Fibroblast of skin of left quadriceps (primary cell): ENCODE measurements at regions not wholly inside any gene's neighbourhood (a gene's known extent, or its start where the extent isn't known, plus 50 kb on each side); places are given as distances from the start of the nearest gene placed in this dataset.

ENCODE experiments used
- DNase-seq, 2 experiments: peaks; one replicate each; pipeline ENCODE4 v3.0.0-alpha.2; 2013; ENCODE audit warnings: low read depth in 2 of 2

DNA sequence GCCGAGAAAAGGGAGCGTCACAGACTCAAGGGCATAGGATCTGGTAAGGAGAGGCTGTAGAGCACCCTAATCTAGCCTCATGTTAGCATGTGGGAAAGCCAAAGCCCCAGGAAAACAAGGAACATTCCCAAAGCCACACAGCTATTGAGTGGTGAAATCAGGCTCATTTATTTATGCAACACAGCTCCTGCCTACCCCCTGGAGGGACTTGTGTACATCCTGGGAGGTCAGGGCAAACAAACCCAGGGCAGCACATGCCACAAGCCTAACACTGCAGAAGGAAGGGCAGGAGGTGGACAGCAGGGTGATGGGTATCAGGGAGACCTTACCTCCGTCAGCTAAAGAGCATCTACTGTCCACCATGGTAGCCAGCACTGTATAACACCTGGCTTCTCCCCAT, 283.5 kb downstream of the RPLP1 start:
- no peak for DNase-seq

DNA sequence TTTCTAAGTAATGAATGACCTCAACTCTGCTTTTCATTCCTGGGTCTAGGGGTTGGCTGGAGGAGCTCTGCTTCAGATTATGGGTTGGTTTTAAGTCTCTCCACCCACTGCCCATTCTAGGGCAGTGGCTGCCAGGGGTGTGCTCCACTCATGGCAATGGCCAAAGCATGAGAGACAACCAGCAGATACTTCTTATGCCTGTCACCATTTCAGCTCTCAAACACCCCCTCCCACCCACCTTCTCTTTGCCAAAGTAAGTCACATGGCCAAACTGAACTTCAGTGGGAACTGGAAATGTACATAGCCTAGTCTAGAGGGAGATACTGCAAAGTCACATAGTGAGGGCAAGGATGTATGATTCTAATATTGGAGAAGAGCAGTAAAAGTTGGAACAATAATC, 285.3 kb downstream of the RPLP1 start:
- DNase-seq = no peak

DNA sequence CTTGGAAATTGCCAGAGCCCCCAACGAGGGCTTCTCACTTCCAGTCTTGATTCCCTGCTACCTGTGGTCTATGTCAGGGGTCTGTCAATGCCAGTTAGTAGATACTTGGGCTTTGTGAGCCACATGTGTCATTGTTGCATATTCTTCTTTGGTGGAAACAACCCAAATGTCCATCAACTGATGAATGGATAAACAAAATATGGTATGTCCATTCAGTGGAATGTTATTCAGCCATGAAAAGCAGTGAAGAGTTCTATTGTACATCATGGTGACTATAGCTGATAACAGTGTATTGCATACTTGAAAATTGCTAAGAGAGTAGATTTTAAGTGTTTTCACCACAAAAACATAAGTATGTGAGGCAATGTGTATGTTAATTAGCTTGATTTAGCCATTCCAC, 288.1 kb downstream of the RPLP1 start:
- DNase-seq = no peak

DNA sequence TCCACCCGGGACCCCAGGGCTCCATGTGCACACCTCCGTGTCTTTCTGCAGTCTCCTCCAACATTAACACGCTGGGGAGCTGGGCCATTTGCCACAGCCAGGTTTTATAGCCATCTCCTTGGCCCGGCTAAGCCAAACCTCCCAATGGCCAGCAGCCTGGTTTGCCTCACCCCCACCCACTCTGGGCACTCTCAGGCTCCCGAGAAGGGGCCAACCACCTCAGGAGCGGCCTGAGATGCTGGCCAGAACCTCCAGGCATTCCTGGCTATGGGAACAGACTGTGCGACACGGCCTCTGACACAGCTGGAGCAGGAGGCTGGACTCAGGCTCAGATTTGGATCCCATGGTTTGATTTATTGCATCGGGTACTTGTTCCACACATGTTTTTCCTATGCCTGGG, 289.7 kb downstream of the RPLP1 start:
- no peak for DNase-seq

DNA sequence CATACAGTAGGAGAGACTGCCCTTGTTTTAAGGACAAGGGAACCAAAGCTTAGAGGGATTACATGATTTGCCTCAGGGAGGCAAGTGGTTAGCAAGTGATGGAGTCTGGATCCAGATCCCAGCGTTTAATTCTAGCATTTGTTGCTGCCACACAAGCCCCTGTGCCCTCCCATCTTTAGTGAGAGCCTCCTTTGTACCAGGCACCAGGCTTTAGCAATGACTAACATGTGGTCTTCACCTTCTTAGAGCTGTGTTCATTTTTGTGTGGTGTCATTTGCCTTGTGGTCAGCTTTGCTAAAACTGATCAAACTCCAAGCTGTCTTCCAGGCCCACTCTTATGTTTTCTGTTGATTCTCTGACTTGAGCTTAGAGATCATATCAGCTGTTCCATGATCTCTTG, 290.5 kb downstream of the RPLP1 start:
- DNase-seq = no peak

DNA sequence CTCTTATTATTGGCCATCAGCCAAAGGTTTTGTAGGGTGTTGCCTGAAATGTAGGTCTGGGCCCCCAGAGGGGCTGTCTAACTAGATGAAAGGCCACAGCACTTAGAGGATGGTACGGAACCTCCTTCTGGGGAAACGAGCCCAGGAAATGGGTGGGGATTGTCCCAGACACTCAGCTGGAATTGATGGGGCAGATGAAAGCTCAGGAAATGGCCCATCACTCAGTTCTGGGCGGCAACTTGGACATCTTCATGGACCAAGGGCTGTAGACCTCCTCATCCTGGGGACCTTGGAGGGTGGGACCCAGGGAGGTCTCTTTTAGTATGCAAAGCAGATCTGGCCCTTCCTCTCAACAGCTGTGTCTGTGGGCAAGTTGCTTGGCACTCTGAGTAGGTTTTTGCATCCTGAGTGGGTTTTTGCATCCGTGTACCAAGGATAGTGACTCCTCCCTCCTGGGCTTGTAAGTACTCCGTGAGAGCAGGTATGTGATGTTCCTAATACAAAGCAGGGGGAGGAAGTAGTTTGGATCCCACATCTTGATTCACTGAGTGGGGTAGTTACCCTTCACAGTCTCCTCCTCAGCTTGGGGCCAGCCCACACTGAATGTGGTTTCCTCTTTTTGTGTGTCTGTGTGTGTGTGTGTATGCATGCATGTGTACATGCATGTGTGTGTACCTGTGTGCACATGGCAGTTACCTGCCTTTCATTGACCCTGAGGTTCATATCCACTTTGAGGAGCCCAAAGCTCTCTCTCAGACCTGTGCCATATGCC, 292.0 kb downstream of the RPLP1 start:
- DNase-seq = no peak

DNA sequence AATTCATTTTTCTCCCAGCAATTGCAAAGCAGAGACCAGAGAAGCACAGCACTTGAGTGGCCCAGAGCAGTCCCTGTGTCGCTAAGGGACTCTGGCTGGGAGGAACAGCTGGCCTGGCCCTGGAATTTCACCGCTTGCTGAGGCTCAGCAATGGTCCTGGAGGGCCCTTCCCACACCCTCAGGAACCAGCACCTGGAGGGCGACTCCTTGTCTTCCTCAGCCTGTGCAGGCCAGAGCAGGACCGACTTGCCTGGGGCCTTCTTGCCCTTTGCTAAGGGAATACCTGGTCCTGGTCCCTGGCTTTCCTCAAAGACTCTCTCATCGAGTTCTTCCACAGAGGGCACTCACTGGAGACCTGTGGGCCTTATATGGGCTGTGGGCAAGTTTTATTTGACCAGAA, 294.6 kb downstream of the RPLP1 start:
- no peak for DNase-seq

DNA sequence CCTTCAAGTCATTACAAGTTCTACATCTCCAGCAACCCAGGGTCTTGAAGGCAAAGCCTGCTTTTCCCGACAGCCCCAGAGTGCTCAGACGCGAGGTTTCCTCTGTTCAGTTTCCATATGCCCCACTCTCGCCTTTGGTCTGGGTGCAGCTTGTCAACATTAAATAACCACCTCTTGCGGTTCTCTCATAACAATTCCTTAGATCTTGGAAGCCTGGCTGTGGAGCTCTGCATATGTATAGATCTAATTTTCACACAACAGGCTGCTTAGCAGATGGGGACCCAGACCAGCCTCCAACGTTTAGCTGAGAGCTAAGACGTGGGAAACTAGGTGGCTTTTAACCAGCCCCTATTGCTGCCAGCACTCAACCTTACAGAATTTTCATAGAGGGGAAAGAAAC, 295.5 kb downstream of the RPLP1 start:
- DNase-seq = no peak

DNA sequence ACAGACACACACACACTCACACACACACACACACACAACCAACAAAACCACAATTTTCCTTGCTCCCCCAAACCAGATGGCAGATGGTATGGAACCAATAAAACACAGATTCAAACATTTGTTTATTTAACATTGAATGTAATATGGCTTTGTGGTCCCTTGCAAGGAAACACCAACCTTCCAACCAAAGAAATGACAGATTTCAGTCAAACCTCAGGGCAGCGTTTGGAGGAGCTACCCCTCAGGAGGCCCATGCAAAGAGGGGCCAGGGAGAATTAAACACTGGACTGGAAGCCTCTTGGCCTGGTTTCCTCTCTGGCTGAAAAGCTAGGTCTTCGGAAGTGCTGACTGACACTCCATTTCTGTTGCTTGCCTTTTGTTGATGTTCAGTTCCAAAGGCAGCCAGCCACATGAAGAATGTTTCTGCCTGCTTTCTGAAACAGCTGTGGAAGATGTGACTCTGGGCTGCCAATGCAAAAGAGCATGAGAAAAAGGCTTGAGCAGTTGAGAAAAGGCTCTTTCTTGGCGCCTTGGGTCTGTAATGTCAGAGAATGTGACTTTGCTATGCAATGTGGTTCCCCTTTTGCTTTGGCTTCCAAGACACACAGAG, 296.1 kb downstream of the RPLP1 start:
- no peak for DNase-seq

DNA sequence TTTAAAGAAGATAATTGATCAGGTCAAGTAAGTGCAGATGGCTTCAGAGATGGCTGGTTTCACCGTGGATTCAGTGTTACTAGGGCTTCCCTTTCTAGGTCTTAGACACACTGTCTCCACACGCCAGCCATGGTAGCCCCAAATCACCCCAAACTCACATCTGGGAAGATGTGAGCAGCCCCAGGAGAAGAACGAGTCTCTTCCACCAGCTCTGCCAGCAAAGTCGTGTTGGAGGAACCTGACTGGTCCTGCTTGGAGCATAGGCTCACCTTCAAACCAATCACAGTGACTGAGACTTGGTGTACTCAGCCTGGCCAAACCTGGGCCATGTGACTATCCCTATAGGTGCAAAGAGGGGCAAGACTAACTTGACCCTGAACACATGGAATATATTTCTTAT, 296.7 kb downstream of the RPLP1 start:
- DNase-seq = no peak

DNA sequence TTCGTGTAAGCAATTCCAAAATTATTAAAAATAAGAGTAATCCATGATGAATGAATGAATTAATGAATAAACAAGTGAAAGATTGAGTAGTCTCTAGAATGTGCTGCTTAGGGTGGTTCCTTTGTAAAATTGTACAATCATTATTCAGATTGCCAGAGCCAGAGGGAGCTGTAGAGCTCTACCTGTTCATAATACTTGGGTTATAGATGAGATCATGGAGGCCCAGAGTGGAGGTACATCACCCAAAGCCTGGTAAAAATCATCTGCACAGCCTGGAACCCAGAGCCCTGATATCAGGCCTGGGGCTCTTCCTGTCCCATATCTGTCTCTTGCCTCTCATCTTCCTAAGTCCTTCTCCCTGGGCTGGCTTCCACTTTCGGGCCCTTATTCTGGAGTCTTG, 297.2 kb downstream of the RPLP1 start:
- DNase-seq = no peak

DNA sequence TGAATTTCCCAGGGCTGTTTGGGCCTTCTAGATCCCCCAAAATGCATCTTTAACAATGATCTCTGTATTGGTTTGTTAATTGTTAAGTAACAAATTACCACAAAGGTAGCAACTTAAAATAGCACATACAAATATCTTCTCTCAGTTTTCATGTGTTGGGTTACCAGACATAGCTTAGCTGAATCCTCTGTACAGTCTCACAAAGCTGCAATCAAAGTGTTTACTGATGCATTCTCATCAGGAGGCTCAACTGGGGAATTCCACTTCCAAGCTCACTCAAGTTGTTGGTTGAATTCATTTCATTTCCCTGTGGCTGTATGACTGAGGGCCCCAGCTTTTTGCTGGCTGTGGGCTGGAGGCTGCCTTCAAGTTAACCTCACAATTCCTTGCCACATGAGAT, 297.6 kb downstream of the RPLP1 start:
- no peak for DNase-seq

DNA sequence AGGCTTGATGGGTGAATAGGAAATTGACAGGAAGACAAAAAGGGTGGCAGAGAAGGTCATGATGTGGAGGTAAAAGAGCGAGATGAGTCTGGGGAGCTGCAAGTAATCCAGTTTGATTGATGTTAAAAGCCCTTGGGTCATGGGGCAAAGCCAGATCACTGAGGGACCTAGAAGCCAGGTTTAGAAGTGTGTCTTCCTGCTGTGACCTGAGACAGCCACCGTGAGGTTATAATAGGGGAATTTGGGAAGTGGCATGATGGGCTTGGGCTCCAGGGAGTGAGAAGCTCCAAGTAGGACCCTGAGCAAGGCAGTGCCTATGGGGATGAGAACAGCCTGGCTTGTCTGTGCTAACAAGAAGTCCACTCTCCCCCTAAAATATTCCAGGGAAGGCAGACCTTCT, 298.5 kb downstream of the RPLP1 start:
- DNase-seq = no peak

DNA sequence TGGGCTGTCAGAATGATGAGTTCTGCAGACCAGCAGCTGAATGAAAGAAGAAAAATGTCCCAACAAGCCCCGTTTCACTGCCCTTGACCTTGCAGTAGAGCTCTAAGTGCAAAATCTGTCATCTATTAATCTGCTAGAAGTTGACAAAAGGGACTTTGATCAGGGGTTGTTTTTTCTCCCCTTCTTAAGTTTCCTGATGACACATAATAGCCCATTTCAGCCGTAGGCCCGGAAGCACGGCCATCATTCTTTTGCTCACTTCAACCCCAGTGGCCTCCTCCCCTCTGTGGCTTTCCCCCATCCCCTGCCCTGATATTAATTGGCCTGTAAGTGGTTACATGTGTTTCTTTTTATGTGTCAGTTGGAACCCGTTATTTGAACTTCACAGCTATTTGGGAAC, 298.9 kb downstream of the RPLP1 start:
- no peak for DNase-seq

DNA sequence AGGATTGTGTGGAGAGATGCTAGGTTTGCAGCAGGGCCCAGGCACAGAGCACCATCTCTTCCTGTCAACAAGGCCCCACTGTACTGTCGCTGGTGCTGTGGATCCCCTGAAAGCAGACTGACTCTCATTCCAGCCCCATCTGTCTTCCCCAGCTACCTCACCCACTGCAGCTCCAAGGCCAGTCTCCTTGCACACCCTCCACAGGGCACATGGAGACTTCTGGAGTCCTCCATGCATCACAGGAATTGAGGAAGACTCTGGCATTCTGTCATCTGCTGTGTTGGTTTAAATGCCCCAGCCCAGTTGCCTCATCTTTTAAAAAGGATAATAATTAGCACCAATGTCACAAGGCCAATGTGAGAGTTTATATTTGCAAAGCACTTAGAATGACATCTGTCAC, 301.2 kb downstream of the RPLP1 start:
- no peak for DNase-seq

DNA sequence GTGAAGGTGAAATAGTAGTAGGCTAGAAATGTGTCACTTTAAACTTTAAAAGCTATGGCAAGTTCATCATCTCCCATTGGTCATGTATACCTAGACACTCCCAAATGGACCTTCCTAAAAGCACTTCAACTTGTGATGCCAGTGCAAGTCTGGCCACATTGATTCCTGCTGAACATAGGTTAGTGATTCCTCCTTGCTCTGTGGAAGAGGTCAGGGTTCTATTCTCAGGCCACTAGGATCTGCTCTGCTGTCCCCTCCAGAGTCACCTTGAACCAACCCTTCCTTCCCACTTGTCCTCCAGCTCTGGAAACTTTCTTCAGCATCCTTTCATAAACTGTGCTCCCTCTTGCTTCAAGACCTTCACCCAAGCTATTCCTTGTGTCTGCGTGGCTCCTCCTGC, 301.7 kb downstream of the RPLP1 start:
- DNase-seq = no peak

DNA sequence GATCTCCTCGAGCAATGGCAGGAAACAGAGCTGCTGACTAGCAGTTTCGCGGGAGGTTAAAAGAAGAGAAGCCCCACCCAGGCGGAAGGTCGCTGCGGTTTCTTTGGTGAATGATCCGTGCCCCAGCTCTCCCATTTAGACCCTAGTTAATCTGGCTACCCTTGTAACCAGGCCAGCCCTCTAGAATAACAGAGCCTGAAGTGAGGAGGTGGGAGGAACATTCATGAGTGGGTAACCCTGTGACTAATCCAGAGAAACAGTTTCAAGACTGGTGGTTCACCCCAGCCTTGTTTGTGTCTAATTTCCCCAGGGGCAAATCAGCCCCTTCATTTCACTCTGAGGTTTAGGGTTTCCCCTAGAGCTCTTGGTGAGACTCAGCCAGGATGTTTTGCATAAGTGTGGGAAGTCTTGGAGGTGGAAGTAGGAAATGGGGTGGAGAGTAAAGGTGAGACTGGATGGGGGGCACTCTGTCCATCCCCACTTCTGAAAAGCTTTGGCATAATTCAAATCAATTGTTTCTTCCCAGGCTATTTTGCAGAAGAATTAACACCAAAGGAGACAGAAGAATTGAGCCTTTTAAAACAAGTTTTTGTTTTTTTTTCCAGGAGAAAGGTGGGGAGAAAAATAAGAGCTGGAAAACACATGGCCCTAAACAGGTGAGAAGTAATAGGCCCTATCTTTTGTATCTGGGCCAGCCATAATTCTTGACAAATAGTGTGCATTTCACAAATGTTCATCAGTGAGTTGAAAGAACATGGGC, 303.1 kb downstream of the RPLP1 start:
- DNase-seq = no peak

DNA sequence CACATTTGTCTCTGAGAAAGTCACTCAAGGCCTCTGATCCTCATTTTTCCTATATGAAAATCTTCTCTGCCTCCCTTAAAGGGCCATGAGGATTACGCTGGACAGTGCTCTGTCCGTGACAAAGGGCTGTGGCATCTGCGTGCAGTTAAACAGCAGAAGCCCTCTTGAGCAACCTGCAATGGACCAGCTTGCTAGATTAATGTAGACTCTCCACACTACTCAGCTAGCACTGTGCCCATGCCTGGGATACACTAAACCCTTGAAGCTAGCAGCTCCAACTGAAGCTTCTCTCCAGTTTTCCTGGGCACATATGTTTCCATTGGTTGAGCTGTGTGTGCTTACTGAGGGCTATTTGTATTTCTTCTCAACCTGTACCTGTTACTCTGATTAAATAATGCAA, 303.8 kb downstream of the RPLP1 start:
- DNase-seq = no peak

DNA sequence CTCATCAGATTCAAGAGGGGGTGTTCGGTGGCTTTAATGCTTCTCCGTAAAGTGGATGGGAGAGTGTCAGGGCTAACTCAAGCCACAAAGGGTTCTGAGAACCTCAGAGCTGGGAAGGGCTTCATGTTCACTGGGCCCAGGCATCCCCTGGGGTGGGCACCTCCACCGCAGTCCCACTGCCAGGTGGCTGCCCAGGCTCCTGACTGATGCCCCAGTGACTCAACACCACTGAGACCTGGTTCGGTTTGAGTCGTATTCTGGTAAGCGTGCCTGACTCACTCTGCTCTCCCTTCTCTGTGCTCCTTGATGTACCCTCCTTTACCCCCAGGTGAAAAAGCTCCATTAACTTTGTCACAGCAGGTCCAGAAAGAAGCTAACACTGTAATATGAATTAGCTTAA, 304.6 kb downstream of the RPLP1 start:
- DNase-seq = no peak

DNA sequence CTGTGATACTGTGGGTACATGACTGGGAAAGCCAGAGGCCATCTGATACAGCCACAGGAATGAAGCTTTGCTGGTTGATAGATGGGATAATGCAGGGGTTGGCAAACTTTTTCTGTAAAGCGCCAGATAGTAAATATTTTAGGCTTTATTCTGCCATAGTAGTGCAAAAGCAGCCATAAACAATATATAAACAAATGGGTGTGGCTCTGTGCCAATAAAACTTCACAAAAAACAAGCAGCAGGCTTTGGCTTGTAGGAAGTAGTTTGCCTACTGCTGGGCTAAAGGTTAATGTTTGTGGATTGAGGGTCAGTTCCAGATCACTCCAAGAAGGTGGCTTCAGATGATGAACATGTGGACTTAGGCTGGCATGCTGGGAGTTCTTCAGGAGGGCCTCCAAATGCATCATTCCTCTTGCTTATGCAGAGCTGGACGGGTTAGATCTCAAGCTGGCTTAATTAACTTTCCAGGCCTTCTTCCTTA, 305.7 kb downstream of the RPLP1 start:
- DNase-seq = no peak

DNA sequence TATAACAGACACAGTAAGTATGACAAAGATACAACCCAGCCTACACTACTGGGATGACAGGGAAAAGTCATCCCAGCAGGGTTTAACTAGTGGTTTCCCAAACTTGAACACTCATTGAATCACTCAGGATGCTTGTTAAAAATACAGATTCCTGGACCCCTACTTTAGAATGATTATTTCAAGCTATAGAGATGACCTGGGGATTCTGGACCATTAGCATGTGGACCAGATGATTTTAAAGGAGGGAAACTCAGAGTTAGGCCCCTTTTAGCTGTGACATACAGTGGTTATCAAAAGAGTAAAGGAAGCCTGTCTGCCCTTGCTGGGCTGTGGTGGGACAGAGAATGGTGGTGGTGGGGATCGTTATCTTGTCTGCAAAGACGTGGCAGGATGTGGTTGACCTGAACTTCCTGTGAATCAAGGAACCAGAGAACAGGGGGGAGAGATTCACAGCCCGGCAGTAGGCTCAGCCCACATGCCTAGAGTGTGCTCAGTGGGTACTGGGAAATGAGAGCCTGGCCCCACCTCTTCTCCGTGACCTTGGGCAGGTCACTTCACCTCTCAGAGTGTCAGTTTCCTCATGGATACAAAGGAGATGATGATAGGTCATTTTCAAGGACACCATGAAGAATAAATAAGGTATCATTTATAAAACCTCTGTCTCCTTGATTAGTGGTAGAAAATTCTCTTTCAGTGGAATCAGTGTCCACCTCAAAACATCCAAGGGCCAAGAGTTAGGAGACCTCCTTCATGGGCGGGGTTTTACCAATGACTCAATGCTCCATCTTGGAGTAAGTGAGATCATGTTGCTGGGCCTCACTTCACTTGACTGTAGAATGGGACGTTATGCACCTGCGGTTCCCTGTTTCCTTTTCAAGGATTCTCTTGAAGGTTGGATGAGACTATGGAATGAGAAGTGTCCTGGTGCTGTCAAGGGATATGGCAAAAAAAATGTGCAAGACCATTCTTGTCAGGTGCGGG, 306.5 kb downstream of the RPLP1 start:
- DNase-seq = no peak
